Ovary (tissue), 7 donors: ENCODE measurements at regions not wholly inside any gene's neighbourhood (a gene's known extent, or its start where the extent isn't known, plus 50 kb on each side); places are given as distances from the start of the nearest gene placed in this dataset.

Experiments
- DNase-seq, 5 donors: peaks; one replicate each; pipeline ENCODE4 v3.0.0-alpha.2; 2019 to 2020
- H3K27ac ChIP-seq, 2 donors: fragments of 200-600 bp; one replicate each; pipeline versions ENCODE4 v1.5.1 to v1.8.0; 2019 to 2022
- H3K27me3 ChIP-seq: fragments of 200-600 bp; one replicate; pipeline ENCODE4 v1.8.0; 2022
- H3K36me3 ChIP-seq: fragments of 200-600 bp; sonication (generic); one replicate; pipeline ENCODE4 v1.5.1; 2019
- H3K4me1 ChIP-seq: one replicate; pipeline ENCODE4 v1.8.1; 2013; ENCODE audit warnings: mild to moderate bottlenecking, moderate library complexity; ENCODE audit not compliant: insufficient read depth
- H3K4me3 ChIP-seq: fragments of 200-600 bp; sonication (generic); one replicate; pipeline ENCODE4 v1.5.1; 2017
- H3K9me3 ChIP-seq, 2 donors: fragments of 200-600 bp in 1 of 2; sonication (generic) in 1 of 2; one replicate each; pipeline versions ENCODE4 v1.5.1 to v1.8.1; 2013 to 2019; ENCODE audit warnings: mild to moderate bottlenecking in 1 of 2, moderate library complexity in 1 of 2
- CTCF ChIP-seq, 3 donors: fragments of 450-650 bp in 2 of 3; fragments of 200-600 bp in 1 of 3; IDR thresholded peaks; one replicate each; pipeline versions ENCODE4 v1.5.1 to v1.8.0; 2016 to 2022; ENCODE audit warnings: antibody characterized with exemption in 3 of 3, mild to moderate bottlenecking in 1 of 3
- EP300 ChIP-seq: sonication (generic); formaldehyde crosslinking; IDR thresholded peaks from one replicate; pipeline ENCODE4 v1.6.1; 2017; ENCODE audit warnings: antibody characterized with exemption
- POLR2A ChIP-seq: fragments of 450-650 bp; IDR thresholded peaks from one replicate; pipeline ENCODE4 v1.6.1; 2017; ENCODE audit warnings: antibody characterized with exemption, mild to moderate bottlenecking, moderate library complexity
- WGBS, 3 donors: extraction: QIAGEN DNeasy Blood & Tissue Kit in 1 of 3; methylation state at CpG; one replicate each; pipeline versions ENCODE4 v1.1.5 to v1.1.7; 2013 to 2017; 5-methylcytosine and 5-hydroxymethylcytosine counted together
- intact Hi-C, 4 donors: fragments of 100-400 bp; cut with DNase I; formaldehyde crosslinking; loops; one replicate each; pipeline versions ENCODE4 v1.11.0 to v1.15.1; 2022 to 2023
- donor health status: DM: no; HTN: no; CAD: no; lungs with moderate emphysema.
- donor health status: DM: no; HTN: no; CAD: no.
- donor health status: Bipolar disorder and iron deficiency.
- donor health status: DM: no; HTN: no; CAD: no.
- donor health status: DM: yes; HTN: yes; CAD: no.

GRCh38 chr10:29853913-29854312 lies 205.5 kb downstream of the JCAD start:
- TF ChIP-seq POLR2A: no peak
- TF ChIP-seq CTCF (IDR thresholded peaks at IDR 0.05): no peak
- no peak for TF ChIP-seq EP300
- Histone ChIP-seq H3K4me3 (no peak overlapping the region), H3K27me3 (no peaks in the 10 kb centered on the region), H3K27ac (no peak overlapping the region), H3K36me3 (no peaks in the 10 kb centered on the region), H3K9me3 (no peaks in the 10 kb centered on the region), H3K4me1 (no peaks in the 10 kb centered on the region)
- intact Hi-C loops: no loop called here
- DNase-seq: no peak
- 87 to 90% (median 89%) methylated on average over 4 of the region's 4 CpGs for WGBS, 3 donors

- DNase-seq: no peak
- Histone ChIP-seq H3K27me3 (no peaks in the 10 kb centered on the region), H3K27ac (no peak overlapping the region), H3K36me3 (no peaks in the 10 kb centered on the region), H3K4me1 (no peaks in the 10 kb centered on the region), H3K9me3 (no peaks in the 10 kb centered on the region), H3K4me3 (no peak overlapping the region)
- WGBS, 3 donors: 82 to 91% (median 83%) methylated on average over 5 of the region's 5 CpGs
- TF ChIP-seq EP300 (no peak), CTCF (IDR thresholded peaks at IDR 0.05) (no peak), POLR2A (no peak)
- intact Hi-C loops: no loop called here
Measured at GRCh38 chr10:29851241-29851640, 208.1 kb downstream of the JCAD start.

- intact Hi-C loops: no loop called here
- no peaks in the 10 kb centered on the region for H3K27me3 ChIP-seq
- TF ChIP-seq POLR2A: no peak
- no peak for TF ChIP-seq EP300
- TF ChIP-seq CTCF (IDR thresholded peaks at IDR 0.05): no peak
- H3K9me3 ChIP-seq: no peaks in the 10 kb centered on the region
- no peak overlapping the region for H3K4me3 ChIP-seq
- H3K36me3 ChIP-seq: no peaks in the 10 kb centered on the region
- no peak overlapping the region for H3K27ac ChIP-seq
- DNase-seq: no peak
- H3K4me1 ChIP-seq: no peaks in the 10 kb centered on the region
- 90 to 95% (median 94%) methylated on average over 3 of the region's 3 CpGs for WGBS, 3 donors
Measured at GRCh38 chr10:29850371-29850770, 209.0 kb downstream of the JCAD start.

- Histone ChIP-seq H3K27ac (peak overlapping the region in 1 of 2 donors; percentile 10), H3K4me1 (no peaks in the 10 kb centered on the region), H3K36me3 (no peaks in the 10 kb centered on the region), H3K9me3 (no peaks in the 10 kb centered on the region), H3K4me3 (no peak overlapping the region), H3K27me3 (no peaks in the 10 kb centered on the region)
- no peak for TF ChIP-seq POLR2A
- no peak for TF ChIP-seq CTCF (IDR thresholded peaks at IDR 0.05)
- TF ChIP-seq EP300: no peak
- no peak for DNase-seq
- WGBS, 3 donors: 51 to 68% (median 67%) methylated on average over 3 of the region's 3 CpGs
- intact Hi-C loops: loop anchor here in 1 of 4 donors (5.0 kb wide), 1 partner anchor 113 kb away; no protein-coding TSS in a partner anchor
Measured at GRCh38 chr10:29849886-29850285, 209.5 kb downstream of the JCAD start.
